Sigmoid colon (tissue), 6 donors: ENCODE measurements at regions not wholly inside any gene's neighbourhood (a gene's known extent, or its start where the extent isn't known, plus 50 kb on each side); places are given as distances from the start of the nearest gene placed in this dataset.

ENCODE experiments used
- DNase-seq: peaks from one replicate; pipeline ENCODE4 v3.0.0-alpha.2; 2019
- H3K27ac ChIP-seq, 4 donors: fragments of 200-600 bp; sonication (generic); one replicate each; pipeline ENCODE4 v1.5.1; 2016 to 2019; ENCODE audit warnings: mild to moderate bottlenecking in 1 of 4
- H3K27me3 ChIP-seq, 3 donors: fragments of 200-600 bp; sonication (generic); one replicate each; pipeline ENCODE4 v1.5.1; 2019; ENCODE audit warnings: mild to moderate bottlenecking in 1 of 3
- H3K36me3 ChIP-seq, 4 donors: fragments of 200-600 bp; sonication (generic); one replicate each; pipeline ENCODE4 v1.5.1; 2016 to 2019
- H3K4me1 ChIP-seq, 4 donors: fragments of 200-600 bp; sonication (generic); one replicate each; pipeline ENCODE4 v1.5.1; 2017 to 2019
- H3K4me3 ChIP-seq, 4 donors: fragments of 200-600 bp; sonication (generic); one replicate each; pipeline ENCODE4 v1.5.1; 2017 to 2019; ENCODE audit warnings: mild to moderate bottlenecking in 2 of 4, moderate library complexity in 1 of 4
- H3K9me3 ChIP-seq, 4 donors: fragments of 200-600 bp in 3 of 4; sonication (generic) in 3 of 4; one replicate each; pipeline versions ENCODE4 v1.5.1 to v1.6.1; 2013 to 2019
- EP300 ChIP-seq, 4 donors: sonication (generic); formaldehyde crosslinking; IDR thresholded peaks; one replicate each; pipeline ENCODE4 v1.6.1; 2017; ENCODE audit warnings: antibody characterized with exemption in 4 of 4
- POLR2A ChIP-seq, 2 donors: fragments of 450-650 bp; IDR thresholded peaks; one replicate each; pipeline ENCODE4 v1.6.1; 2016; ENCODE audit warnings: antibody characterized with exemption in 2 of 2, mild to moderate bottlenecking in 2 of 2, moderate library complexity in 2 of 2
- POLR2AphosphoS5 ChIP-seq, 4 donors: sonication (generic); formaldehyde crosslinking; IDR thresholded peaks; one replicate each; pipeline ENCODE4 v1.6.1; 2017; ENCODE audit warnings: antibody characterized with exemption in 4 of 4
- WGBS, 2 donors: extraction: QIAGEN DNeasy Blood & Tissue Kit; methylation state at CpG; one replicate each; pipeline ENCODE4 v1.1.7; 2013; 5-methylcytosine and 5-hydroxymethylcytosine counted together
- intact Hi-C: fragments of 100-400 bp; cut with DNase I; formaldehyde crosslinking; loops from one replicate; pipeline ENCODE4 v1.15.1; 2023
- TF ChIP-seq, protein P1 (sequence below), 4 experiments: fragments of 450-650 bp in 3 of 4; fragments of 200-600 bp in 1 of 4; IDR thresholded peaks; one replicate each; pipeline ENCODE4 v1.5.1; 2016 to 2019; ENCODE audit warnings: antibody characterized with exemption in 4 of 4, mild to moderate bottlenecking in 3 of 4, moderate library complexity in 2 of 4
- donor health status: healthy with polysubstance abuse.
- donor health status: healthy.

DNA sequence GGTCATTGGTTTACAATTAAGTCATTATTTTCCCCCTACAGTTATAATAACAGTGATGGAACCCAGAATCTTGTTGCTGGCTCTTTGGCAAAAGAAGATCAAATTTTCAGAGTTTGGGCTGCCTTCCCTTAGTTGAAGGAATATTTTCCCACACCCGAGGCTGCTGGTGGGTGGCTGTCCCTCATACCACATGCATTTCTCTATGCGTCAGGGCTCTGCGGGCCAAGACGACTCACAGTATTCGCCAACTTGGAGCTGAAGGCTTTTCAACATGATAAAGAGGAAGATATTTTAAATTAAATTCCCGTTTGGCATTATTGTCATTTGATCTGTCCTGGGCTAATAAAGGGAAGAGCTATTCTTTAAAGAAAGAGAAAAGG lies 102.2 kb upstream of the SASH1 start:
- H3K9me3 ChIP-seq, result no peaks in the 10 kb centered on the region
- H3K27me3 ChIP-seq, result no peaks in the 10 kb centered on the region
- WGBS, 2 donors, result 73 to 83% methylated on average over 6 of the region's 6 CpGs
- H3K36me3 ChIP-seq, result no peaks in the 10 kb centered on the region
- no peak overlapping the region for H3K4me3 ChIP-seq
- intact Hi-C loops, result no loop called here
- peak overlapping the region; percentile 31 to 72 (median 49) for H3K27ac ChIP-seq
- TF ChIP-seq POLR2AphosphoS5 (IDR thresholded peaks at IDR 0.05) (peak in 2 of 4 donors; percentile 3 to 6), EP300 (IDR thresholded peaks at IDR 0.05) (no peak)
- TF ChIP-seq, protein P1, sequence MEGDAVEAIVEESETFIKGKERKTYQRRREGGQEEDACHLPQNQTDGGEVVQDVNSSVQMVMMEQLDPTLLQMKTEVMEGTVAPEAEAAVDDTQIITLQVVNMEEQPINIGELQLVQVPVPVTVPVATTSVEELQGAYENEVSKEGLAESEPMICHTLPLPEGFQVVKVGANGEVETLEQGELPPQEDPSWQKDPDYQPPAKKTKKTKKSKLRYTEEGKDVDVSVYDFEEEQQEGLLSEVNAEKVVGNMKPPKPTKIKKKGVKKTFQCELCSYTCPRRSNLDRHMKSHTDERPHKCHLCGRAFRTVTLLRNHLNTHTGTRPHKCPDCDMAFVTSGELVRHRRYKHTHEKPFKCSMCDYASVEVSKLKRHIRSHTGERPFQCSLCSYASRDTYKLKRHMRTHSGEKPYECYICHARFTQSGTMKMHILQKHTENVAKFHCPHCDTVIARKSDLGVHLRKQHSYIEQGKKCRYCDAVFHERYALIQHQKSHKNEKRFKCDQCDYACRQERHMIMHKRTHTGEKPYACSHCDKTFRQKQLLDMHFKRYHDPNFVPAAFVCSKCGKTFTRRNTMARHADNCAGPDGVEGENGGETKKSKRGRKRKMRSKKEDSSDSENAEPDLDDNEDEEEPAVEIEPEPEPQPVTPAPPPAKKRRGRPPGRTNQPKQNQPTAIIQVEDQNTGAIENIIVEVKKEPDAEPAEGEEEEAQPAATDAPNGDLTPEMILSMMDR (IDR thresholded peaks at IDR 0.05), result no peak
- peaks cover 3 to 50% (median 41%) of the 10 kb centered on the region in 4 donors for H3K4me1 ChIP-seq
- no peak for DNase-seq

DNA sequence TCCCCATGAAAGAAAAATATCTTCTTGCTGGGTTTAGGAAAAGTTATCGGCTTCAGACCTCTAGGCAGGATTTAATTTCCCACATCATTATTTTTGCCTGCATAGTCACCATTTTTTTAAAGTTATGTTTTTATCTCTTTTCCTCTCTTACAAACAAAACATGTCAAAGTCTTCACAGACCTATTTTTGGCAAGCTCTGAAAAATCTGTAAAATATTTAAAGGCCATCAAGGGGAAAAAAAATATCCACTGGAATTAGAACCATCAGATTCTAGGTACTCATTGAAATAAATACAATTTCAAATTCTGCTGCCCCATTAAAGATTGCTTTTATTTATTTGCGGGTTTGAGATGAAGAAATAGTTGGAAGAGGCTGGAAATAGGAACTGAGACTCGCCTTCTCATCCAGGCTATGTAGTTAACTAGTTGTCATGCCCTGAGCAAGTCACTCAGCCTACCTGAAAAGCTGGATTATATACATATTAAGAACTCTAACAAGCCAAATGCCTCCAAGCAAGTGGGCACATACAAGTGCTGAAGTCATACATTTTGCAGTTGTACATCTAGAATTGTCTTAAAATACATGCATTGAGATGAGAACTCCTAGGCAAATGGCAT lies 101.7 kb upstream of the SASH1 start:
- intact Hi-C loops, result no loop called here
- no peaks in the 10 kb centered on the region for H3K36me3 ChIP-seq
- no peaks in the 10 kb centered on the region for H3K27me3 ChIP-seq
- no peak for DNase-seq
- H3K9me3 ChIP-seq, result no peaks in the 10 kb centered on the region
- peaks cover 3 to 50% (median 41%) of the 10 kb centered on the region in 4 donors for H3K4me1 ChIP-seq
- WGBS, 2 donors, result 79 to 87% methylated on average over 3 of the region's 3 CpGs
- no peak overlapping the region for H3K4me3 ChIP-seq
- peak overlapping the region; percentile 31 to 72 (median 49) for H3K27ac ChIP-seq
- TF ChIP-seq POLR2AphosphoS5 (IDR thresholded peaks at IDR 0.05), result no peak
- no peak for TF ChIP-seq POLR2A (IDR thresholded peaks at IDR 0.05)
- no peak for TF ChIP-seq EP300 (IDR thresholded peaks at IDR 0.05)
- TF ChIP-seq, protein P1 (IDR thresholded peaks at IDR 0.05), result no peak

DNA sequence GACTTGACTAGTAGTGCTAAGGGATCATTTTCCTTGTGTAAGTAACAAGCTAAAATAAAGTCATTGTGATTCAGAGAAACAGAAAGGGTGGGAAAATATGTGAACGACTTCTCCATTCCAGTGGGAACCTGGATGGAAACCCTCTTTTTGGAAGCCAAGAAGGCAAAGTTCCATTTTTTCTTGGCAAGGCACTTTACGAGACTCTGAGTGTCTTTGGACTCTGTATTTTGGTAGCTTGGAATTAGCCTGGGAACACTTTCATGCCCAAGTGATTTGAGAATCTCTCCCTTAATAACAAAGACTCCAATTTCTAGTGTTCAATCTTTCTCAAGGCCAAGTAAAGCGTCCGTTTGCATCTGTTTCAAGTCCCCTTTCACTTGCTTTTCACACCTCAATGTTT lies 100.5 kb upstream of the SASH1 start:
- 75 to 78% methylated on average over 4 of the region's 4 CpGs for WGBS, 2 donors
- TF ChIP-seq EP300 (IDR thresholded peaks at IDR 0.05) (peak in 1 of 4 donors; percentile 7), POLR2AphosphoS5 (IDR thresholded peaks at IDR 0.05) (peak in 3 of 4 donors; percentile 41 to 61 (median 49)), POLR2A (IDR thresholded peaks at IDR 0.05) (no peak)
- TF ChIP-seq, protein P1 (IDR thresholded peaks at IDR 0.05), result no peak
- no peak overlapping the region for H3K4me3 ChIP-seq
- DNase-seq, result no peak
- H3K27me3 ChIP-seq, result no peaks in the 10 kb centered on the region
- peaks cover 3 to 50% (median 41%) of the 10 kb centered on the region in 4 donors for H3K4me1 ChIP-seq
- H3K27ac ChIP-seq, result peak overlapping the region in 3 of 4 donors; percentile 37 to 72 (median 59)
- intact Hi-C loops, result no loop called here
- no peaks in the 10 kb centered on the region for H3K9me3 ChIP-seq
- no peaks in the 10 kb centered on the region for H3K36me3 ChIP-seq

DNA sequence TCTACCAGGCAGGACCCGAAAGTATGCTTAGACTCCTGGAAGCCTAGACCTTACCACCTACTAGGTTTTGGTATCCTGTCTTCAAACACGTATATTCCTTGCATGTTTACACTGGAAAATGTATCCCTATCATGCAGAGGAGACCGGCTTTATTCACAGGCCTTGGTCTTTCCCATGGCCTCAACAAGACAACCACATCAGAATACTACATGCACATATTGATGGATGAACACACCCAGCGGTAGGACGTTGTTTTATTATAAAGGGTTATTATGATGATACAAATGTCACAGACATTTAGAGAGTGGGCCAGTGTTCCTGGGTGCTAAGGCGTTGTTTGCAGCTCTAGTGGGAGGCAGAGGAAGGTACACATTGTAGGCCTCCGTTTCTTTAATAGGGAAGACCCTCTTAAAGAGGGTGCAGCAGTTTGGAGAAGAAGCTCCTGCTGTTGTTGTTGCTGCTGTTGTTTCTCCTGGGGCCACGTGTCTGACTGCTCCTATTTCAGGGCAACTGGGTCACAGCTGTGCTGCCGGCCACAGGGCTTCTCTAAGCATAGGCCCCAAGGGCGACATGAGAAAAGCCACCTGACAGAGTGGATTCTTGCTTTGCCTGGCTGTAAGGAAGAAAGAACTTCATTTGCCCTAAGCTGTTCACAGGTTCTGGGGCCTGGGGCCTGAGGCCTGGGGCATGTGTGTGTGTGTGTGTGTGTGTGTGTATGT lies 98.3 kb upstream of the SASH1 start:
- H3K4me1 ChIP-seq, result peaks cover 3 to 49% (median 38%) of the 10 kb centered on the region in 4 donors
- DNase-seq, result no peak
- no peaks in the 10 kb centered on the region for H3K27me3 ChIP-seq
- intact Hi-C loops, result no loop called here
- TF ChIP-seq POLR2AphosphoS5 (IDR thresholded peaks at IDR 0.05), result no peak
- TF ChIP-seq POLR2A (IDR thresholded peaks at IDR 0.05), result no peak
- no peak for TF ChIP-seq EP300 (IDR thresholded peaks at IDR 0.05)
- TF ChIP-seq, protein P1 (IDR thresholded peaks at IDR 0.05), result no peak
- WGBS, 2 donors, result 85 to 89% methylated on average over 10 of the region's 10 CpGs
- no peaks in the 10 kb centered on the region for H3K36me3 ChIP-seq
- H3K9me3 ChIP-seq, result no peaks in the 10 kb centered on the region
- H3K4me3 ChIP-seq, result no peak overlapping the region
- peak overlapping the region in 1 of 4 donors; percentile 42 for H3K27ac ChIP-seq
